ENCODE measurements at regions not wholly inside any gene's neighbourhood (a gene's known extent, or its start where the extent isn't known, plus 50 kb on each side); places are given as distances from the start of the nearest gene placed in this dataset.

GRCh38 chr18:2325933-2326332, 245.4 kb downstream of the METTL4 start:
- no peak for DNase-seq (ENCODE audit: low read depth)
- H3K4me3 ChIP-seq (ENCODE audit: low read depth, low read length) = no peak overlapping the region
- TF ChIP-seq CTCF (IDR thresholded peaks at IDR 0.05; ENCODE audit: low read depth, low read length, missing control alignments) = no peak

GRCh38 chr18:2326999-2327398, 244.3 kb downstream of the METTL4 start:
- no peak for TF ChIP-seq CTCF (IDR thresholded peaks at IDR 0.05; ENCODE audit: low read depth, low read length, missing control alignments)
- no peak for DNase-seq (ENCODE audit: low read depth)
- no peak overlapping the region for H3K4me3 ChIP-seq (ENCODE audit: low read depth, low read length)

- no peak for DNase-seq (ENCODE audit: low read depth)
Observed at GRCh38 chr18:2330764-2331163, 240.5 kb downstream of the METTL4 start.

GRCh38 chr18:2331491-2331890, 239.8 kb downstream of the METTL4 start:
- no peak for TF ChIP-seq CTCF (IDR thresholded peaks at IDR 0.05; ENCODE audit: low read depth, low read length, missing control alignments)
- no peak overlapping the region for H3K4me3 ChIP-seq (ENCODE audit: low read depth, low read length)
- no peak for DNase-seq (ENCODE audit: low read depth)

More at GRCh38 chr18:2330764-2331163, 240.5 kb downstream of the METTL4 start:
- TF ChIP-seq CTCF (IDR thresholded peaks at IDR 0.05; ENCODE audit: low read depth, low read length, missing control alignments) = no peak
- H3K4me3 ChIP-seq (ENCODE audit: low read depth, low read length) = no peak overlapping the region

GRCh38 chr18:2336690-2337392, 234.5 kb downstream of the METTL4 start:
- H3K4me3 ChIP-seq (ENCODE audit: low read depth, low read length) = no peak overlapping the region
- no peak for DNase-seq (ENCODE audit: low read depth)
- TF ChIP-seq CTCF (IDR thresholded peaks at IDR 0.05; ENCODE audit: low read depth, low read length, missing control alignments) = no peak

- DNase-seq (ENCODE audit: low read depth) = peak; percentile 26
- peak; percentile 81 for TF ChIP-seq CTCF (IDR thresholded peaks at IDR 0.05; ENCODE audit: low read depth, low read length, missing control alignments)
Observed at GRCh38 chr18:2337552-2338141, 233.7 kb downstream of the METTL4 start.

GRCh38 chr18:2338601-2339000, 232.7 kb downstream of the METTL4 start:
- no peak for TF ChIP-seq CTCF (IDR thresholded peaks at IDR 0.05; ENCODE audit: low read depth, low read length, missing control alignments)
- DNase-seq (ENCODE audit: low read depth) = no peak
- H3K4me3 ChIP-seq (ENCODE audit: low read depth, low read length) = no peak overlapping the region

More at GRCh38 chr18:2337552-2338141, 233.7 kb downstream of the METTL4 start:
- H3K4me3 ChIP-seq (ENCODE audit: low read depth, low read length) = no peak overlapping the region

All from GM12864 (cell line).